ENCODE measurements at regions not wholly inside any gene's neighbourhood (a gene's known extent, or its start where the extent isn't known, plus 50 kb on each side); places are given as distances from the start of the nearest gene placed in this dataset.

- Mint-ChIP-seq H3K27me3 (ENCODE audit: unreplicated experiment) (peaks cover 29% of the 10 kb centered on the region), H3K4me3 (ENCODE audit: unreplicated experiment) (no peak overlapping the region), H3K27ac (ENCODE audit: unreplicated experiment) (no peak overlapping the region), H3K9me3 (ENCODE audit: unreplicated experiment) (peaks cover 26% of the 10 kb centered on the region), H3K4me1 (ENCODE audit: unreplicated experiment) (no peaks in the 10 kb centered on the region), H3K36me3 (ENCODE audit: unreplicated experiment) (peaks cover 4% of the 10 kb centered on the region)
- no peak for DNase-seq (ENCODE audit: extremely low spot score, unreplicated experiment)
- no peak for TF ChIP-seq CTCF (IDR thresholded peaks at IDR 0.05)
These were observed 455.8 kb downstream of the SETBP1 start for GRCh38 chr18:45136381-45137086.

GRCh38 chr18:45137087-45137419 is 456.4 kb downstream of the SETBP1 start:
- peaks cover 4% of the 10 kb centered on the region for H3K36me3 Mint-ChIP-seq (ENCODE audit: unreplicated experiment)
- no peak overlapping the region for H3K4me3 Mint-ChIP-seq (ENCODE audit: unreplicated experiment)
- H3K4me1 Mint-ChIP-seq (ENCODE audit: unreplicated experiment), result no peaks in the 10 kb centered on the region
- H3K27me3 Mint-ChIP-seq (ENCODE audit: unreplicated experiment), result peaks cover 26% of the 10 kb centered on the region
- TF ChIP-seq CTCF (IDR thresholded peaks at IDR 0.05), result no peak
- DNase-seq (ENCODE audit: extremely low spot score, unreplicated experiment), result no peak
- H3K27ac Mint-ChIP-seq (ENCODE audit: unreplicated experiment), result no peak overlapping the region
- H3K9me3 Mint-ChIP-seq (ENCODE audit: unreplicated experiment), result peaks cover 31% of the 10 kb centered on the region

- Mint-ChIP-seq H3K9me3 (ENCODE audit: unreplicated experiment) (peaks cover 29% of the 10 kb centered on the region), H3K4me3 (ENCODE audit: unreplicated experiment) (no peak overlapping the region), H3K4me1 (ENCODE audit: unreplicated experiment) (peaks cover 4% of the 10 kb centered on the region), H3K27ac (ENCODE audit: unreplicated experiment) (no peak overlapping the region), H3K36me3 (ENCODE audit: unreplicated experiment) (peaks cover 4% of the 10 kb centered on the region), H3K27me3 (ENCODE audit: unreplicated experiment) (peaks cover 14% of the 10 kb centered on the region)
- DNase-seq (ENCODE audit: extremely low spot score, unreplicated experiment), result no peak
- no peak for TF ChIP-seq CTCF (IDR thresholded peaks at IDR 0.05)
These were observed 458.8 kb downstream of the SETBP1 start for GRCh38 chr18:45139478-45139877.

- H3K9me3 Mint-ChIP-seq (ENCODE audit: unreplicated experiment), result peaks cover 29% of the 10 kb centered on the region
- TF ChIP-seq CTCF (IDR thresholded peaks at IDR 0.05), result no peak
- H3K4me3 Mint-ChIP-seq (ENCODE audit: unreplicated experiment), result no peak overlapping the region
- no peaks in the 10 kb centered on the region for H3K27me3 Mint-ChIP-seq (ENCODE audit: unreplicated experiment)
- DNase-seq (ENCODE audit: extremely low spot score, unreplicated experiment), result no peak
- peaks cover 4% of the 10 kb centered on the region for H3K4me1 Mint-ChIP-seq (ENCODE audit: unreplicated experiment)
- no peak overlapping the region for H3K27ac Mint-ChIP-seq (ENCODE audit: unreplicated experiment)
- H3K36me3 Mint-ChIP-seq (ENCODE audit: unreplicated experiment), result peaks cover 4% of the 10 kb centered on the region
These were observed 462.2 kb downstream of the SETBP1 start for GRCh38 chr18:45142868-45143267.

- no peak for DNase-seq (ENCODE audit: extremely low spot score, unreplicated experiment)
- Mint-ChIP-seq H3K36me3 (ENCODE audit: unreplicated experiment) (no peaks in the 10 kb centered on the region), H3K27ac (ENCODE audit: unreplicated experiment) (no peak overlapping the region), H3K27me3 (ENCODE audit: unreplicated experiment) (no peaks in the 10 kb centered on the region), H3K4me3 (ENCODE audit: unreplicated experiment) (no peak overlapping the region), H3K9me3 (ENCODE audit: unreplicated experiment) (no peaks in the 10 kb centered on the region), H3K4me1 (ENCODE audit: unreplicated experiment) (no peaks in the 10 kb centered on the region)
- no peak for TF ChIP-seq CTCF (IDR thresholded peaks at IDR 0.05)
These were observed 465.6 kb upstream of the SLC14A2 start for GRCh38 chr18:45149712-45150111.

All from osteocyte (in vitro differentiated cells).